Activated CD4-positive, CD25-positive, alpha-beta regulatory T cell treated with anti-CD3 and anti-CD28 coated beads, Interleukin-2, amount 50 U/mL, for 24 hours (primary cell): ENCODE measurements at regions not wholly inside any gene's neighbourhood (a gene's known extent, or its start where the extent isn't known, plus 50 kb on each side); places are given as distances from the start of the nearest gene placed in this dataset.
A peak's percentile ranks its signal among the peaks of the same experiment; 100 is the strongest.
"Not testable (repeated sequence)": the region's sequence is repeated elsewhere in the genome, so short reads cannot be mapped to it uniquely, and the experiment has no call there.

Experiments
- ATAC-seq, 2 donors: fragments of 150-1000 bp; cut with Tn5 transposase; one replicate each; pipeline ENCODE4 v1.10.0; 2021; ENCODE audit warnings: mild to moderate bottlenecking in 1 of 2, moderate library complexity in 1 of 2

GRCh38 chr15:26115229-26115943 lies 252.3 kb upstream of the ATP10A start:
- ATAC-seq, result no peak

- ATAC-seq, result not testable (repeated sequence)
Observed at GRCh38 chr15:26114128-26114527, 251.0 kb upstream of the ATP10A start.

DNA sequence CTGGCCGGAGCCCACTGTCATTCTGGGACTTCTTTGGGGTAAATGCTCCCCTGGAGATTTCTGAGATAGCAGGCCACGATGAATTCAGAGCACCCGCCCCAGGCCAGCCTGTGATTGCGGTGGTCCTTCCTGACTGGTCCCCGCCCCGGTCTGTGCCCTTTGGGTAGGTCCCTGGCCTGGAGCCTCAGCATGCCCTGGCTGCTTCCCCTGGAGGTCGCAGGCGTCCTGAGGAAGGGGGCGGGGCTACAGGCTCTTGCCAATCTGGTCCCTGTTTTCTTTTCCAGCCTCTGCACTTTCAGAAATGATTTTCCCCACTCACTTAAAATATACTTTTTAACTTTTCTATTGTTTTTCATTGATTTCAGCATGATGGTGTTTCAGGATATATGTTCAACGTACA lies 250.2 kb upstream of the ATP10A start:
- ATAC-seq, result no peak

- no peak for ATAC-seq
Observed at GRCh38 chr15:26109203-26109602, 246.1 kb upstream of the ATP10A start.

- ATAC-seq, result no peak
Observed at GRCh38 chr15:26106556-26106955, 243.4 kb upstream of the ATP10A start.

- no peak for ATAC-seq
Observed at GRCh38 chr15:26103002-26103404, 239.9 kb upstream of the ATP10A start.

- no peak for ATAC-seq
Observed at GRCh38 chr15:26102365-26102764, 239.2 kb upstream of the ATP10A start.

DNA sequence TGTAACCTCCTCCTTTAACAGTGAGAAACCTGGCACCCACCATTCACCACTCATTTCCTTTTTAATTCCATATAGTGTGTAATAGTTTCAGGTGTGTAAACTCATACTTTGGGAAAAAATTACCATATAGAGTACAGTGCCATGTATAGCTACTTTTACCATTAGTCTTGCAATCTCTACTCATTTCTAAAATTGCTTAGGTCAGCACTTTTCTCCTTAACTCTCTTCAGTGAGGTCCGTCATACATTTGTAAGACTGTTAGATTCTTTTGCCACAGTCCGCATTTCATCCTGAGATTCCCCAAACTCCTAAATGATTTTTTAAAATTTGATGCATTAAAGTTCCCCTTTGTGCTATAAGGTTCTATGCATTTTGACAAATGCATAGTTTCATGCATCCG lies 238.3 kb upstream of the ATP10A start:
- no peak for ATAC-seq

DNA sequence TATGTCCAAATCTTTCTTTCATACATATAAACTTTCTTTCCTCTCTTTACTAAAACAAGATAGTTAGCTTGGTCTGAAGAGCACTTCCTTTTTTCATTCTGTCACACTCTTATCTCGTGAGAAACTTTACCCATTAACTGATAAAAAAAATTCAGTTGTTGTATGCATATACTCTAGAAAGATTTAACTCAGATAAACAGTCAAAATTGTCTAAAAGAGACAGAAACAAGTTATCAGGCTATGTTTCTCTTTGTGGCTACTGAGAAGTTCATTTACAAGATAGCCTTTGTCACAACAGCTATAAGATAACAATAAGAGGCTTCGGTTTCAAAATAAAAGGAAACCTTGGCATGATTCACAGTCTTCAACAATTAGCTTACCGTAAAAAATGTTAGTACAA lies 235.7 kb upstream of the ATP10A start:
- no peak for ATAC-seq

DNA sequence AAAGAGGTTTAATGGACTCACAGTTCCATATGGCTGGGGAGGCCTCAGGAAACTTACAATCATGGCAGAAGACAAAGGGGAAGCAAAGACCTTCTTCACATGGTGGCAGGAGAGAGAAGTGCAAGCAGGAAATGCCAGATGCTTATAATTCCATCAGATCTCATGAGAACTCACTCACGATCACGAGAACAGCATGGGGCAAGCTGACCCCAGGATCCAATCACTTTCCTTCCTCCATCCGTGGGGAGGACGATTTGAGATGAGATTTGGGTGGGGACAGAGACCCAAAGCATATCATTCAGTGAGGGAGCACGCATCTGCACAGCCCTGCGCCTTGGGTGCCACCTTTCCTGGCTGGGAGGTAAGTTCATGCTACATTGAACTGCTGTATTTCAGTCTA lies 234.1 kb upstream of the ATP10A start:
- no peak for ATAC-seq

- ATAC-seq, result no peak
Observed at GRCh38 chr15:26096581-26096980, 233.5 kb upstream of the ATP10A start.

DNA sequence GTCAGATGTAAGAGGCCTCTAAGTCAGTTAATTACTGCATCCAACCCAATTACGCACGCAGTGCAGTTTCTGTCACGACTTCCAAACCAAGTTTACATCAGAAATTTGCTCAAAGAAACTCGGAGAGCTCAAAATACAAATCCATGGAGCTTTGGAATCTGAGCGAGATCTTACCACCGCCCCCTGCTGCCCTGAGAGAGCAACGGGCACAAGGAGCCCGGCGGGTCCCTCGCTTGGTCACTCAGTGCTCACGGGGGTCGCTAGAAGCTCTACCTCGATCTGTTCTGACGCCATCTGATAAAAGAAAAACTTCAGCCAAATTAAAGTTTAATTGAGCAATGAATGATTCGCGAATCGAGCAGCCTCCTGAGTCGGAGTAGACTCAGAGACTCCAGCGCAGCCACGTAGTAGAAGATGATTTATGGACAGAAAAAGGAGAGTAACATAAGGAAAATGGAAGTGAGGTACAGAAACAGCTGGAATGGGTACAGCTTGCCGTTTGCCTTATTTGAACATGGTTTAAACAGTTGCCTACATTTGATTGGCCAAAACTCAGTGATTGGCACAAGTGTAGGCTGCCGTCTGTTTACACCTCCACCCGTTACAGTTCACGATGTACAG lies 232.7 kb upstream of the ATP10A start:
- ATAC-seq, result no peak

DNA sequence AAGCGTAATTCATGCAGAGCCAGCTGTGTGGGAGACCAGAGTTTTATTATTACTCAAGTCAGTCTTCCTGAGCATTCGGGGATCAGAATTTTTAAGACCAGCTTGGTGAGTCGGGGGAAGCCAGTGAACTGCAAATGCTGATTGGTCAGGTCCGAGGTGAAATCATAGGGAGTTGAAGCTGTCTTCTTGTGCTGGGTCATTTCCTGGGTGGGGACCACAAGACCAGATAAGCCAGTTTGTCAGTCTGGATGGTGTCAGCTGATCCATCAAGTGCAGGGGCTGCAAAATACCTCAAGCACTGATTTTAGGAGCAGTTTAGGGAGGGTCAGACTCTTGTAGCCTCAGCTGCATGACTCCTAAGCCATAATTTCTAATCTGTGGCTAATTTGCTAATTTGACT lies 228.1 kb upstream of the ATP10A start:
- no peak for ATAC-seq

DNA sequence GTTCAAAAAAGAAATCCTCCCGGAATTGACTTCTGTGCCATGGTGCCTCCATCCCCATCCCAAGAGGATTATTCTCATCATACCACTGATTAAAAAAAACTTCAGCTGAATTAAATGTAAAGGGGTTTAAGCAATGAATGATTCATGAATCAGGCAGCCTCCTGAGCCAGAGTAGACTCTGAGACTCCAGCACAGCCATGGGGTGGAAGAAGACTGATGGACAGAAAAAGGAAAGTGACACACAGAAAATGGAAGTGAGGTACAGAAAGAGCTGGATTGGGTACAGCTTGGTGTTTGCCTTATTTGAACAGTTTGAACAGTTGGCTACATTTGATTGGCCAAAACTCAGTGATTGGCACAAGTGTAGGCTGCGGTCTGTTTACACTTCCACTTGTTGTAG lies 224.8 kb upstream of the ATP10A start:
- no peak for ATAC-seq

DNA sequence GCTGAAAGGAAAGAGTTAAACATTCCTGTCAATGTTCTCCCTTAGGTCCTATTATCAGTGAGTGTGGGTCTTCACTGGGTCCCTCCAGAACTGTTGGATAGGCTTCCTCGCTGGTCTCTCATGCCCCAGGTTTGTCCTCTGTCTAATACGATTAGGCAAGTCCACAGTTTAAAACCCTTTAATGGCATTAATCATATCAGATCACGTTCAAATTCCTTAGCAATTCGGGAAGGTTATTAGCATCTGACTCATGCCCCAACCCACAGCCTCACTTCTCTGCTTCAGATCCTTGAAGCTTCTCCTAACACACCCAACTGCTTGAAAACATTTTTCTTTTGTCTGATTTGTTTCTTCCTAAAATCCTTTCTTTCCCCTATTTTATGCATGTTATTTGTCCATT lies 224.3 kb upstream of the ATP10A start:
- no peak for ATAC-seq

GRCh38 chr15:26084771-26085170 lies 221.6 kb upstream of the ATP10A start:
- no peak for ATAC-seq

- no peak for ATAC-seq
Observed at GRCh38 chr15:26083896-26084295, 220.8 kb upstream of the ATP10A start.

- no peak for ATAC-seq
Observed at GRCh38 chr15:26083457-26083856, 220.3 kb upstream of the ATP10A start.

GRCh38 chr15:26082221-26083109 lies 219.3 kb upstream of the ATP10A start:
- peak; percentile 95 to 96 for ATAC-seq

DNA sequence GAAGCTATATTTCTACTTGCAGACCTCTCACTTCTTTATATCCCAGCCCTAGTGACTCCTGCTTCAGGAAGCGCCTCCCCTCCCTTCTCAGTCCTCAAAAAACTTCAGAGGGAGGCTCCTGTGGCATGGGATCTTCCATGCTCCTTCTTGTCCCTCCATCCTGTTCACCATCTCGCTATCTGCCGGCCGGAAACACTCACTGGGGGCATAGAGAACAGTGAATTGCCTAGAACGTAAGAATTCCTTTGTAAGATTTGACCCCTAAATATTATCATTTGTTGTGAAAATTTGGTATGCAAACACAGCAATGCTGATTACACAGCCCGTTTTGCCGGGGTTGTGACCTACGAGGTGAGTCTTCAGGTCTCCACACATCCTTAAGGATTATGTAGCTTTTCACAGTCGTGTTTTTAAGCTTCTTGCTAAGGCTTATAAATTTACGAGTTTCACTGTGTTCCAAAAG lies 218.7 kb upstream of the ATP10A start:
- ATAC-seq, result no peak

GRCh38 chr15:26075770-26076169 lies 212.6 kb upstream of the ATP10A start:
- ATAC-seq, result no peak

DNA sequence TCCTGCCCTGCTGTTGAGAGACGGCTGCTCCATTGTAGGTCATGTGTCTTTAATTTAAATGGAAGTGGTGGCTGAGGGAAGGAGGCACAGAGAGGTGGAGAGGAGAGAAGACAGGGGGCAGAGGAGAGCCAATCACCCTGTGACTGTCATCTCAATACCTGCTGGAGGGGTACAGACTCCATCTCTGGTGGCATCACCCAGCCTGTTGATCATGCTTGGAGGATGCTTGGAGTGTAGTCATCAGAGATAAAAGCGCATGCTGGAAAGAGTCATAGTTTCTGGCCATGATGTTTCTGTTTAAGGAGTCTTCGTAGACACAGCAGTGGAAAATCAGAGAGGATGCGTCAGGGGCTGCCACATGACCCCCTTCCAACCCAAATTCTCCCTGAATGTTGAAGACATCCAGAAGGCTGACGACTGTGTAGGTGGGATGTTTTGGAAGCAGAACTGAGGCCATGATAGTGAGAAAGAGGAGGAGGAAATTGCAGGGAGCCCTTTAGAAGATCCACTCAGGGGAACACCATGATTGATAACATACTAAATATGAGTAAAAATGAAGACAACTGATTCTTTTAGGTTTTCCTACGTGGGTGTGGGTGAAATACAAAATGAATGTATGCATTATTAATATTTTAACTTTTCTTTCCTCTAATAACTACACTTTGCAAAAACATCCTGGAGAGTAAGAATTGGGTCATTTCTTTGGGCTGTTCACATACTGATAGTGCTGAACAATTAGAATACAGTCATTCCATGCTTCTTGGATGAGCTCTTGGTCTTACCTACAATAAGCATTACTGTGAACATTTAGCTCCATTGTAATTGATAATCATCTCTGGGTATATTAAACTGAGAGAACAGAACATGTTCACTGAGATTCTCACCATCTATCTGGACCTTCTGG lies 210.6 kb upstream of the ATP10A start:
- ATAC-seq, result peak; percentile 75 to 86
